ENCODE measurements at regions not wholly inside any gene's neighbourhood (a gene's known extent, or its start where the extent isn't known, plus 50 kb on each side); places are given as distances from the start of the nearest gene placed in this dataset.
"Not testable (repeated sequence)": the region's sequence is repeated elsewhere in the genome, so short reads cannot be mapped to it uniquely, and the experiment has no call there.

GRCh38 chr7:53336105-53336668, 300.8 kb downstream of the POM121L12 start:
- in situ Hi-C loops (cut with HindIII; ENCODE audit: low pct_ligation_motif_present, low pct_unique_long_range_greater_than_20kb, low sequenced_read_pairs) = no loop called here
- DNase-seq = no peak

GRCh38 chr7:53340220-53340619, 304.8 kb downstream of the POM121L12 start:
- DNase-seq = no peak
- in situ Hi-C loops (cut with HindIII; ENCODE audit: low pct_ligation_motif_present, low pct_unique_long_range_greater_than_20kb, low sequenced_read_pairs) = no loop called here

- in situ Hi-C loops (cut with HindIII; ENCODE audit: low pct_ligation_motif_present, low pct_unique_long_range_greater_than_20kb, low sequenced_read_pairs) = no loop called here
- peak; percentile 73 for DNase-seq
These were observed 314.8 kb downstream of the POM121L12 start for GRCh38 chr7:53350241-53350640.

DNA sequence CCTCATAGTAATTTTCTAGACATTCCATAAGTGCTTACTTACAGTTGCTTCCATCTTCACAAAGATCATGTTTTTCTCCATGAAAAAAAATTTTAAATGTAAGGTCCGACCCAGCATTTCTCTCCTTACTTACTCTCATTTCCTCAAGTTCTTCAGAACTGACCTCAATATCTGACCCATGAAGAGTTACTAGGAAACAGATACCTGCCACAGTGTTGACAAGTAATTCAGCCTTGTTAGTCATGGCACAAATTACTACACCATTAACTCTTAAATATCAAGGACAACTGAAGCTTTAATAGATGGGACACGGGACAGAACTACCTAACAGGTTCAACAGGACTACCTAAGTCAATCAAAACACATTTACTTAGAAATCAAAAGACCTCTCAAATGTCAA, 316.2 kb downstream of the POM121L12 start:
- DNase-seq = no peak
- in situ Hi-C loops (cut with HindIII; ENCODE audit: low pct_ligation_motif_present, low pct_unique_long_range_greater_than_20kb, low sequenced_read_pairs) = no loop called here

- no peak for DNase-seq
- in situ Hi-C loops (cut with HindIII; ENCODE audit: low pct_ligation_motif_present, low pct_unique_long_range_greater_than_20kb, low sequenced_read_pairs) = no loop called here
These were observed 322.8 kb downstream of the POM121L12 start for GRCh38 chr7:53358269-53358668.

DNA sequence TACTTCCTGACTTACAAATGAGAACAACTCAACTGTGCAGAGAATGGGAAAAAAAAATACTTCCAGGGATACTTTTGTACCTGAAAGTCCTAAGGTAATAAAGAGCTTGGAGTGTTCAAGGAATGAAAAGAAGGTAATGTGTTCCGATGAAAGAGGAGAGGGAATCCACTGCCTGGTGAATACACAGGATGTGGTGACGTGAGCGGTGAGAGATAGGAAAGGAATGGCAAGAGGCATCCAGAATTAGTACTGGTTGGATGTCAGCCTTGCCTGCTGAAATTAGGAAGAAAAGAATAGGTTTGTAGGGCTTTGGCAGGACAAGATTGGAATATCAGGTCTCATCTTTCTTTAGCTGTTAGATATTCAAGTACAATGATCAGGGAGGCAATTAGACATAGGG, 347.7 kb downstream of the POM121L12 start:
- peak; percentile 94 for DNase-seq
- in situ Hi-C loops (cut with HindIII; ENCODE audit: low pct_ligation_motif_present, low pct_unique_long_range_greater_than_20kb, low sequenced_read_pairs) = no loop called here

DNA sequence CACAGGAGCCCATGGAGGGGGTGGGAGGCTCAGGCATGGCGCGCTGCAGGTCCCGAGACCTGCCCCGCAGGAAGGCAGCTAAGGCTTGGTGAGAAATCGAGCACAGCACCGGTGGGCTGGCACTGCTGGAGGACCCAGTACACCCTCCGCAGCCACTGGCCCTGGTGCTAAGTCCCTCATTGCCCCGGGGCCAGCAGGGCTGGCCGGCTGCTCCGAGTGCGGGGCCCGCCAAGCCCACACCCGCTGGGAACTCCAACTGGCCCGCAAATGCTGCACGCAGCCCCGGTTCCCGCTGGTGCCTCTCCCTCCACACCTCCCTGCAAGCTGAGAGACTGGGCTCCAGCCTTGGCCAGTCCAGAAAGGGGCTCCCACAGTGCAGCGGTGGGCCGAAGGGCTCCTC, 349.8 kb downstream of the POM121L12 start:
- DNase-seq; in situ Hi-C loops (cut with HindIII; ENCODE audit: low pct_ligation_motif_present, low pct_unique_long_range_greater_than_20kb, low sequenced_read_pairs): not testable (repeated sequence)

DNA sequence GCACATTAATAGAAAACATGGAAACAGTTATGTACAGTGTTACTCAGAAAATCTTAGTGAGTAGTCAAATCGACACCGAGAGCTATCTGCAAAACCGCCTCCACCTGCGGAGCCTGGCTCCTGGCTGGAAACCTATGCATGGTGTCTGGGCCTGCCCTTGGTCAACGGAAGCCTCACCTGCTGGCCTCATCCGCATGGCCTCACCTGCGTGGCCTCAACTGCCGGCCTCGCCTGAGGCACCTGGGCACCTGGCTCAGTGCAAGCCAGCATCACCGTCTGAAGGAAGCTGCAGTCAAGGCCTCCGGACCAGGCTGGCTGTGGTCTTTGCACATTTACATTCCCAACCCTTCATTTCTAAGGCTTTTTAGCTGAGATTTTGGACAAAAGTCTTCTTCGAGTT, 352.1 kb downstream of the POM121L12 start:
- in situ Hi-C loops (cut with HindIII; ENCODE audit: low pct_ligation_motif_present, low pct_unique_long_range_greater_than_20kb, low sequenced_read_pairs) = no loop called here
- DNase-seq = no peak

DNA sequence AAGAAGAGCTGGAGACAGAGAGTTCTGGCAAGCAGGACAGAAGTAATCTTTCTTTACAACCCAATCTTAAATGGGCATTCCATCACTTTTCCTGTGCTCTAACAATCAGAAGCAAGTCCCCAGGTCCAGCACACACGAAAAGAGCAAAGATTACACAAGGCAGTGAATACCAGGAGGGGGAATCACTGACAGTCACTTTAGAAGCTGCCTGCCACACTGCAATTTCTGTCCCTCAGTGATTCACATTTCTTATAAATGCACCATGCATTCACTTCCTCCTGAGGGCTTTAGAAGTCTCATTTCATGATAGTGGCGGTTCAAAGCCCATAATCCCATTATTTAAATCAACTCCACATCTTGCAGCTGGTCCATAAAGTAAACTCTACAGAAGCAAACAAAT, 362.5 kb downstream of the POM121L12 start:
- peak; percentile 55 for DNase-seq
- in situ Hi-C loops (cut with HindIII; ENCODE audit: low pct_ligation_motif_present, low pct_unique_long_range_greater_than_20kb, low sequenced_read_pairs) = no loop called here

DNA sequence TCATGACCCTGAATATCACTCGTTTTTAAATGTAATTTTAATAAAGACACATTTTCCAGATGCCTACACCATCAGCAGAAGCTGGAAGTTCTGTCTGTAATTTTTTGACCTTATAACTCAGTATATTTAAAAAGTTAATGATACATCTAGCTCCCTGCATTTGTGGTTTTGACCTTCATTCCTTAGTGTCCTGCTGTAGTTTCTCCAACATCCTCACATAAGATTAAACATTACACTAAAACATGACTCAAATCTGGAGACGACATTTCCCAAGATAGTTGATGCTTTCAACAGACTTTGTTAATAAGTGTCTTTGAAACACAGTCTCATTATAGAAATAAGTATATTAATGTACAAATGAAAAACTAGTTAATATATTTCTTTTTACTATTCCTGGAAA, 363.1 kb downstream of the POM121L12 start:
- in situ Hi-C loops (cut with HindIII; ENCODE audit: low pct_ligation_motif_present, low pct_unique_long_range_greater_than_20kb, low sequenced_read_pairs) = no loop called here
- DNase-seq = peak; percentile 97

- in situ Hi-C loops (cut with HindIII; ENCODE audit: low pct_ligation_motif_present, low pct_unique_long_range_greater_than_20kb, low sequenced_read_pairs) = no loop called here
- DNase-seq = no peak
These were observed 377.6 kb downstream of the POM121L12 start for GRCh38 chr7:53413021-53413420.

GRCh38 chr7:53415816-53416215, 380.4 kb downstream of the POM121L12 start:
- in situ Hi-C loops (cut with HindIII; ENCODE audit: low pct_ligation_motif_present, low pct_unique_long_range_greater_than_20kb, low sequenced_read_pairs) = no loop called here
- DNase-seq = no peak

DNA sequence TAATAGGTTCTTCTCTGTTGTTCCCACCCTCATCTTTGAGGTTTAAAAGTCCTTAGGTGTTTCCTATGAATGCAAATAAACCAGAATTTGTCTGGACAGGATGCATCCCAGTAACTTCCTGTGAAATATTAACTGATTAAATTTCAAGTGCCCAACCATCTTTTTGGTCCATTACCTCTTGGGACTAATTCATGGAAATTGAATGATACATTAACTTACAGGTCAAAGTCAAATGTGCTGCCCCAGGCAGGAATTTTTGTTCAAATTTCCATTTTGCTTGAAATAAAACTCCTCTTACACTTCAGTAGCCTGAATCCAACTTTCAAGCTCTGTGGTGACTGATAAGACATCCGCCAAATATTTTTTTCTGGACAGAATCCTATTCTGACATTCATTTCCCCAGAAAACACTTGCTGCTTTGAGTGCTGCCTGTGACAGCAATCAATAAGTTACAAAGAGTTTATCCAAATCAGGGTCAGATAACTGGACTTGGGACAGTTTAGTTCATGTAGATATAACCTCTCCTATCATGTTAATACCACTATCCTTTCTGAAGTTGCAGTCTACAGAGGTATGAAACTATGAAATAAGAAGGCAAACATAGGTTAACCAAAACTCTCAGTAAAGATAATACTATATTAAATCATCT, 383.5 kb downstream of the POM121L12 start:
- in situ Hi-C loops (cut with HindIII; ENCODE audit: low pct_ligation_motif_present, low pct_unique_long_range_greater_than_20kb, low sequenced_read_pairs) = no loop called here
- DNase-seq = peak; percentile 86

- no peak for DNase-seq
- in situ Hi-C loops (cut with HindIII; ENCODE audit: low pct_ligation_motif_present, low pct_unique_long_range_greater_than_20kb, low sequenced_read_pairs) = no loop called here
These were observed 385.1 kb downstream of the POM121L12 start for GRCh38 chr7:53420550-53420949.

- DNase-seq = peak; percentile 56
- in situ Hi-C loops (cut with HindIII; ENCODE audit: low pct_ligation_motif_present, low pct_unique_long_range_greater_than_20kb, low sequenced_read_pairs) = no loop called here
These were observed 386.9 kb downstream of the POM121L12 start for GRCh38 chr7:53422291-53422690.

DNA sequence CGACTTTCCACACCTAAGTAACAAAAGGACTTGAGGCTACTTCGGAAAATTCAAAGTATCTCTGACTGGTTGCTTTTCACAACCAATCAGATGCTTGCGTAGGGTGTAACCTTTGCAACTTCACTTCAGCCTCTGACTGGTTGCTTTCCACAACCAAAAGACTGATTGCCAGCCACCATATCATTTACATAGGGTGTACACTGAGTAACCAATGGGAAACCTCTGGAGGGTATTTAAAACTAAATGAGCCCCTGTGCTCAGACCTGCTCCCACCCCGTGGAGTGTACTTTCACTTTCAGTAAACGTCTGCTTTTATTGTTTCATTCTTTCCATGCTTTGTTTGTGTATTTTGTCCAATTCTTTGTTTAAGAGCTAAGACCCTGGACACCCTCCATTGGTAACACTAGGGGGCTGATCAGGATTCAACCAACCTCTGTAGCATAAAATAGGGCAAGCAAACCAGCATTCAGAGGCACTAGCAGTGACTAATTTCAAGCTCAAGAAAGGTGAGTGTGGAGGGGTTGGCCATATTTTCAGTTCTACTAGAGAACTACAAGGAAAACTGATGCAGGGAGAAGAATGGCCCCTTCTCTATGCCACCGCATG, 390.8 kb downstream of the POM121L12 start:
- in situ Hi-C loops (cut with HindIII; ENCODE audit: low pct_ligation_motif_present, low pct_unique_long_range_greater_than_20kb, low sequenced_read_pairs) = no loop called here

DNA sequence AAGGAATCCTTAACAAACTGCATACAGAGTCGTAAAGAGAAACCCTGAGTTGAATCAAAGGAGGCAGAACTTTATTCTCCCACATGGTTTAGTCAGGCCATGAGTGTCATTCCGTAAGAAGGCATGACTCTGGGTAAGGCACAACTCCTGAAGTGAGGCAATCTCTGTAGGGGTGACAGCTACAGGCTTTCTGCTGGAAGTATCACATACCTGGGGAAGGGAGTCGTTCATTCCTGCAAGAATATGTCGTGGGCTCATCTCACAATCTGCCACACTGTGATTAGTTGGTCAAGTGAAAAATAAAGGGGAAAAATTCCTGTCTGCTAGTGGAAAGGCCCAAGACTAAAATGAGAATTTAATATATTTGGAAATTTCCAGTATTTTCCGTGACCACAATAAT, 392.6 kb downstream of the POM121L12 start:
- no peak for DNase-seq
- in situ Hi-C loops (cut with HindIII; ENCODE audit: low pct_ligation_motif_present, low pct_unique_long_range_greater_than_20kb, low sequenced_read_pairs) = no loop called here

More for the DNA sequence above, 390.8 kb downstream of the POM121L12 start:
- peak; percentile 29 for DNase-seq

GRCh38 chr7:53431901-53432300, 396.5 kb downstream of the POM121L12 start:
- no peak for DNase-seq
- in situ Hi-C loops (cut with HindIII; ENCODE audit: low pct_ligation_motif_present, low pct_unique_long_range_greater_than_20kb, low sequenced_read_pairs) = no loop called here

DNA sequence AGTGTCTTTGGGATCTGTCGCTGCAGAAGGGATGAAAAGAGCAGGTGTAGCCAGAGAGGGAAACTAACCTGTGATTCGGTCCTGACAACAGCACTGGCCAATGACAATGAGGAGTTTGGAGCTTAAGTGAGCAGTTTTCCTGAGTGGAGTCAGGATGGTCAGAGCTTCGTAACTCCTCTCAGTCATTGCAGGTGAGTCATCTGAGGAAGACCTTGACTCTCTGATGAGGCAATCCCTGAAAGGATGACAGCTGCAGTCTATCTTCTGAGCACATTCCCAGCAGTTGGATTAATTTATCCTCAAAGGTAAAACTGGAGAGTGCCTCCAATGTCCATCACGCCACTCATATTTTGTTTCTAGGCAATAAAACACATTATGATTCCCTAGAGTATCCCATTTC, 401.9 kb downstream of the POM121L12 start:
- peak; percentile 10 for DNase-seq
- in situ Hi-C loops (cut with HindIII; ENCODE audit: low pct_ligation_motif_present, low pct_unique_long_range_greater_than_20kb, low sequenced_read_pairs) = no loop called here

DNA sequence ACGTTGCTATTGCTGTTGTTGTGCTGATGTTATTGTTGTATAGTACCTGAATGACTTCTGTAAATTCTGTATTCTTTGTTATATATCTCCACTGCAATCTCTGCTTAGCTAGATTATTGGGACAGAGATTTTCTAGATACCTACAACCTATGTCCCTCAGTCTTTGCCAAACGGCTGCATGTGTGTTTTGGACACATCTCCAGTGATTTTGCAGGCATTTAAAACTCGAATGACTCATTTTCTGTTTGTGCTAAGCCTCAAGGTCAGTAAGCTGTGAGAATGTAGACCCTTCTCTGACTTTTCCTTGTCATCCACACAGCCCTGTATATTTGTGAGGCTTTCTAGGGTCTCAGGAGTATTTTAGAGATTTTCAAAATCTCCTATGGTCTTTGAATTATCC, 410.7 kb downstream of the POM121L12 start:
- in situ Hi-C loops (cut with HindIII; ENCODE audit: low pct_ligation_motif_present, low pct_unique_long_range_greater_than_20kb, low sequenced_read_pairs) = no loop called here
- DNase-seq = peak; percentile 26
